ENCODE measurements at regions not wholly inside any gene's neighbourhood (a gene's known extent, or its start where the extent isn't known, plus 50 kb on each side); places are given as distances from the start of the nearest gene placed in this dataset.

DNA sequence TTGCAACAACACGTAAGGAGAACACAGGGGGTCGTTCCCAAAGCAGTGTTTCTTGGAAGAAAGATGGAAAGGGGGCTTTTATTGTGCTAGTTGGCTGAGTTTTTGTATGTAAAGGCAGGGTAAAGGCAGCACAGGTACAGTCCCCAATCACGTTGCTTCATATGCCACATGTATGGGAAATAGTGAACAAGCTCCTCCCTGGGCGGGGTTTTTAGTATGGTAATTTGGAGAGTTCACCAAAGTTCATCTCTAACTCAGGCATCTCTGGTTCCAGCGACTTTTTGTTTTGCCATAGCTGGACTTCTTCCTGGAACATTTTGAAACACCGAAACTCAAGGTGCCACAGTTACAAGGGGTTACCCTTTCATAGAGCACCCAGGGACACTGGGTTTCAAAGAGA, 133.9 kb downstream of the CAAP1 start:
- ATAC-seq (no peak), DNase-seq (ENCODE audit: low spot score) (no peak)
- POLR2A ChIA-PET, result no interaction called here
- Mint-ChIP-seq H3K27ac (no peak overlapping the region), H3K27me3 (ENCODE audit: low read depth) (no peaks in the 10 kb centered on the region), H3K4me3 (no peak overlapping the region), H3K9me3 (no peaks in the 10 kb centered on the region; the same call in 1 of the 2 replicates), H3K4me1 (peaks cover 56% of the 10 kb centered on the region), H3K36me3 (no peaks in the 10 kb centered on the region)
- no peak for TF ChIP-seq NFYB (CRISPR knock-in tag; conservative IDR thresholded peaks at IDR 0.05; ENCODE audit: low read depth)
- TF ChIP-seq TEAD1 (CRISPR knock-in tag; IDR thresholded peaks at IDR 0.05), result no peak
- TF ChIP-seq ZNF121 (CRISPR knock-in tag; IDR thresholded peaks at IDR 0.05), result no peak
- TF ChIP-seq ZNF232 (CRISPR knock-in tag; IDR thresholded peaks at IDR 0.05), result no peak
- no peak for TF ChIP-seq ETV6 (CRISPR knock-in tag; IDR thresholded peaks at IDR 0.05)
- no peak for TF ChIP-seq NFATC4 (CRISPR knock-in tag; IDR thresholded peaks at IDR 0.05)
- no peak for TF ChIP-seq ESRRA (CRISPR knock-in tag; IDR thresholded peaks at IDR 0.05; ENCODE audit: borderline replicate concordance)
- TF ChIP-seq JUN (CRISPR knock-in tag; IDR thresholded peaks at IDR 0.05), result no peak
- no peak for TF ChIP-seq GTF2I (CRISPR knock-in tag; conservative IDR thresholded peaks at IDR 0.05)
- TF ChIP-seq EMX1 (CRISPR knock-in tag; IDR thresholded peaks at IDR 0.05), result no peak
- CTCF ChIA-PET, result interaction anchor here (0.7 to 2.4 kb wide), 3 partner anchors 30 to 103 kb away, joined by 3 to 7 read pairs (median 3); no protein-coding TSS in a partner anchor

DNA sequence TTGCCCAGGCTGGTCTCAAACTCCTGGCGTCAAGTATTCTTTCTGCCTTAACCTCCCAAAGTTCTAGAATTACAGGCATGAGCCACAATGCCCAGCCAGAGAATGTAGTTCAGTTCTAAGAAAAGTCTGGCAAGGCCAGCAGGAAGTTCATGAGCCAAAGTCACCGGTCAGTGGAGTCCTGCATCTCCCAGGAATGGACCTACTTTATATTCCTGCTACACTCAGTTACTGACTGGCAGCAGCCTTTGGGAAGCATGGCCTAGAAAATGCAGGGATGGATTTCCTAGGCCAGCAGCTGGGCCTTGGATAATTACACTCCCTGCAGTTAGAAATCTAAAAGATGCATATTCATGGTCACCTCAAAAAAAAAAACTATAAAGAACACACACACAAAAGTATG, 135.7 kb downstream of the CAAP1 start:
- H3K27ac Mint-ChIP-seq, result no peak overlapping the region
- H3K4me3 Mint-ChIP-seq, result no peak overlapping the region
- H3K9me3 Mint-ChIP-seq, result peaks cover 2% of the 10 kb centered on the region
- H3K27me3 Mint-ChIP-seq (ENCODE audit: low read depth), result no peaks in the 10 kb centered on the region
- DNase-seq (ENCODE audit: low spot score), result no peak
- POLR2A ChIA-PET, result no interaction called here
- ATAC-seq, result no peak
- CTCF ChIA-PET, result no interaction called here
- H3K4me1 Mint-ChIP-seq, result peaks cover 53% of the 10 kb centered on the region
- TF ChIP-seq CREB1 (CRISPR knock-in tag; IDR thresholded peaks at IDR 0.05) (no peak), ZNF512 (CRISPR knock-in tag; IDR thresholded peaks at IDR 0.05; ENCODE audit: borderline replicate concordance) (no peak), E2F4 (CRISPR knock-in tag; IDR thresholded peaks at IDR 0.05; ENCODE audit: borderline replicate concordance, low read depth) (no peak), IRF1 (CRISPR knock-in tag; IDR thresholded peaks at IDR 0.05) (no peak), OVOL2 (CRISPR knock-in tag; IDR thresholded peaks at IDR 0.05; ENCODE audit: borderline replicate concordance) (no peak), SP1 (CRISPR knock-in tag; conservative IDR thresholded peaks at IDR 0.05) (no peak), EMX1 (CRISPR knock-in tag; IDR thresholded peaks at IDR 0.05) (no peak), PRDM15 (CRISPR knock-in tag; IDR thresholded peaks at IDR 0.05) (no peak), JAZF1 (CRISPR knock-in tag; IDR thresholded peaks at IDR 0.05) (no peak), PRRX2 (CRISPR knock-in tag; IDR thresholded peaks at IDR 0.05) (no peak), MXD4 (CRISPR knock-in tag; IDR thresholded peaks at IDR 0.05; ENCODE audit: borderline replicate concordance) (no peak), E2F5 (CRISPR knock-in tag; IDR thresholded peaks at IDR 0.05) (no peak), USF1 (CRISPR knock-in tag; IDR thresholded peaks at IDR 0.05) (no peak), NFE2L1 (CRISPR knock-in tag; IDR thresholded peaks at IDR 0.05) (no peak), ZNF263 (CRISPR knock-in tag; IDR thresholded peaks at IDR 0.05; ENCODE audit: low read depth) (no peak), RORB (CRISPR knock-in tag; IDR thresholded peaks at IDR 0.05) (no peak), ZNF138 (CRISPR knock-in tag; conservative IDR thresholded peaks at IDR 0.05) (no peak), ATF3 (CRISPR knock-in tag; conservative IDR thresholded peaks at IDR 0.05) (no peak), FOXJ3 (CRISPR knock-in tag; IDR thresholded peaks at IDR 0.05; ENCODE audit: borderline replicate concordance) (no peak), E2F1 (CRISPR knock-in tag; IDR thresholded peaks at IDR 0.05) (no peak)
- H3K36me3 Mint-ChIP-seq, result peaks cover 2% of the 10 kb centered on the region; the same call in 1 of the 2 replicates
